ENCODE measurements at regions not wholly inside any gene's neighbourhood (a gene's known extent, or its start where the extent isn't known, plus 50 kb on each side); places are given as distances from the start of the nearest gene placed in this dataset.

GRCh38 chr4:168028568-168028967 lies 63.8 kb upstream of the ANXA10 start:
- TF ChIP-seq POLR2A (IDR thresholded peaks at IDR 0.05): no peak
- TF ChIP-seq, protein P1, sequence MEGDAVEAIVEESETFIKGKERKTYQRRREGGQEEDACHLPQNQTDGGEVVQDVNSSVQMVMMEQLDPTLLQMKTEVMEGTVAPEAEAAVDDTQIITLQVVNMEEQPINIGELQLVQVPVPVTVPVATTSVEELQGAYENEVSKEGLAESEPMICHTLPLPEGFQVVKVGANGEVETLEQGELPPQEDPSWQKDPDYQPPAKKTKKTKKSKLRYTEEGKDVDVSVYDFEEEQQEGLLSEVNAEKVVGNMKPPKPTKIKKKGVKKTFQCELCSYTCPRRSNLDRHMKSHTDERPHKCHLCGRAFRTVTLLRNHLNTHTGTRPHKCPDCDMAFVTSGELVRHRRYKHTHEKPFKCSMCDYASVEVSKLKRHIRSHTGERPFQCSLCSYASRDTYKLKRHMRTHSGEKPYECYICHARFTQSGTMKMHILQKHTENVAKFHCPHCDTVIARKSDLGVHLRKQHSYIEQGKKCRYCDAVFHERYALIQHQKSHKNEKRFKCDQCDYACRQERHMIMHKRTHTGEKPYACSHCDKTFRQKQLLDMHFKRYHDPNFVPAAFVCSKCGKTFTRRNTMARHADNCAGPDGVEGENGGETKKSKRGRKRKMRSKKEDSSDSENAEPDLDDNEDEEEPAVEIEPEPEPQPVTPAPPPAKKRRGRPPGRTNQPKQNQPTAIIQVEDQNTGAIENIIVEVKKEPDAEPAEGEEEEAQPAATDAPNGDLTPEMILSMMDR (IDR thresholded peaks at IDR 0.05): peak in 1 of 12 donors; percentile 4
- no peaks in the 10 kb centered on the region for H3K4me1 ChIP-seq
- H3K27me3 ChIP-seq: no peaks in the 10 kb centered on the region
- no peak overlapping the region for H3K4me3 ChIP-seq
- intact Hi-C loops (cut with DNase I): no loop called here
- no peaks in the 10 kb centered on the region for H3K36me3 ChIP-seq
- 86 to 93% (median 90%) methylated on average over 2 of the region's 2 CpGs for WGBS, 4 donors
- H3K9me3 ChIP-seq: peaks cover 0 to 3% (median 0%) of the 10 kb centered on the region in 12 donors
- ATAC-seq (no peak), DNase-seq (no peak)
- H3K27ac ChIP-seq: no peak overlapping the region

DNA sequence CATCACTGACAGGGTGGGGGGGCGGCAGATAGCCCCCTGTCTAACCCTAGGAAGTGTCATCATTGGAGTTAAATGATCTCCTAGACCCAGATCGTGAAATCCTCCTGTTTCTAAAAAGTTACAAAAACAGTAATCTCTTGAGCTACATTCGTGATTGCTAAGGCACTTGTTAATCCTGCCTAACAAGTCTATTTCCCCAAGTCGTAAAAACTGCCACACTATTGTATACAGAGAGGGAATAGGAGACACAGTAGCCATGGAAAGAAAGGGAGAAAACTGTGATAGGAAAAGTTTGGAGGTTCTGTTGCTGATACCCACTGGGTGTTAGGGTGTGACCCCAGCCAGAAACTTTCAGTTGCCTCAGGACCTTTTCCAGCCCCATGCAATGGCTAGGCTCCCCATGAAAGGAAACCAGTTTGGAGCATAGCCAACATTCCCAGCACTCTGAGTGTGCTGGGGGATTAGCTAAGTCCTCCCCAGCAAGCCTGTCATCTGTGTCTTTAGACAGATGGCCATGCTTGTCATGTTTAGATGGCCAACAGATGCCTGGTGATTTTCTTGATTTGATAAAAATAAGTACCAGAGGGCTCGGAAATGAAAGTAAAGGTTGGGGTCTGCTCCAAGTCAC lies 63.3 kb upstream of the ANXA10 start:
- no peak for TF ChIP-seq POLR2A (IDR thresholded peaks at IDR 0.05)
- TF ChIP-seq, protein P1 (IDR thresholded peaks at IDR 0.05): no peak
- H3K9me3 ChIP-seq: peaks cover 0 to 3% (median 0%) of the 10 kb centered on the region in 12 donors
- 73 to 84% (median 76%) methylated on average over 5 of the region's 5 CpGs for WGBS, 4 donors
- DNase-seq: no peak
- no peak overlapping the region for H3K4me3 ChIP-seq
- no peaks in the 10 kb centered on the region for H3K27me3 ChIP-seq
- no peaks in the 10 kb centered on the region for H3K4me1 ChIP-seq
- no peak overlapping the region for H3K27ac ChIP-seq
- H3K36me3 ChIP-seq: no peaks in the 10 kb centered on the region
- intact Hi-C loops (cut with DNase I): no loop called here
- no peak for ATAC-seq

DNA sequence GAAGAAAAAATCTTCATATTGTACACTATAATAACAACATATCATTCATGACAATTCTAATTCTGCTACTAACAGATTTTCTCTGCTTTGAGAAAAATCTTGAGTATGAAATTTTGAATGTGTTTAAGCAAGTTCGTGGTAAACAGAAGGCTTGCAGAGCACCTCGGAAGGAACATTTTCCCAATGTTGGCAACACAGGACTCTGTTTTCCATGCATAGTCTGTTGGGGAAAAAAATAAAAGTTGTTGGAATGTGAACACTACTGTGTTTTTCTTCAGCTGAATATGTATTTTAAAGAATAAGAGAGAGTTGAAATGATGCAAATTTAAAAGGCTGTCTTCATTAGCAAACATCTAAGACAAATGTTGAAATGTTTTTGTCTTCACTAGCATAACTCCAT lies 54.7 kb upstream of the ANXA10 start:
- no peak for DNase-seq
- intact Hi-C loops (cut with DNase I): no loop called here
- no peaks in the 10 kb centered on the region for H3K27me3 ChIP-seq
- no peaks in the 10 kb centered on the region for H3K4me1 ChIP-seq
- 83 to 91% (median 90%) methylated on average over 2 of the region's 2 CpGs for WGBS, 4 donors
- H3K36me3 ChIP-seq: no peaks in the 10 kb centered on the region
- no peak overlapping the region for H3K27ac ChIP-seq
- H3K4me3 ChIP-seq: no peak overlapping the region
- no peak for ATAC-seq
- TF ChIP-seq, protein P1 (IDR thresholded peaks at IDR 0.05): no peak
- no peaks in the 10 kb centered on the region for H3K9me3 ChIP-seq

GRCh38 chr4:168039593-168039992 lies 52.7 kb upstream of the ANXA10 start:
- H3K36me3 ChIP-seq: no peaks in the 10 kb centered on the region
- no peaks in the 10 kb centered on the region for H3K27me3 ChIP-seq
- ATAC-seq (no peak), DNase-seq (no peak)
- H3K9me3 ChIP-seq: no peaks in the 10 kb centered on the region
- H3K4me3 ChIP-seq: no peak overlapping the region
- no peak for TF ChIP-seq POLR2A (IDR thresholded peaks at IDR 0.05)
- TF ChIP-seq, protein P1 (IDR thresholded peaks at IDR 0.05): no peak
- H3K27ac ChIP-seq: no peak overlapping the region
- WGBS, 4 donors: 65 to 80% (median 74%) methylated on average over 1 of the region's 1 CpG
- H3K4me1 ChIP-seq: no peaks in the 10 kb centered on the region
- intact Hi-C loops (cut with DNase I): no loop called here

Data from heart left ventricle (tissue), 16 donors.